Smooth muscle cell (in vitro differentiated cells): ENCODE measurements at regions not wholly inside any gene's neighbourhood (a gene's known extent, or its start where the extent isn't known, plus 50 kb on each side); places are given as distances from the start of the nearest gene placed in this dataset.
"Not testable (repeated sequence)": the region's sequence is repeated elsewhere in the genome, so short reads cannot be mapped to it uniquely, and the experiment has no call there.

Experiments
- DNase-seq: peaks from one replicate; lab custom pipeline; 2025; ENCODE audit not compliant: unreplicated experiment; lab: John Stamatoyannopoulos, UW
- H2AFZ ChIP-seq: fragments of 200-600 bp; sonication (generic); 2 replicates; pipeline ENCODE4 v1.6.0; 2016; ENCODE audit warnings: antibody characterized with exemption, low read depth, mild to moderate bottlenecking
- H3F3A ChIP-seq: fragments of 200-600 bp; sonication (generic); 2 replicates; pipeline ENCODE4 v1.6.0; 2017; ENCODE audit warnings: antibody characterized with exemption, low read depth
- H3K27ac ChIP-seq: fragments of 200-600 bp; sonication (generic); 2 replicates; pipeline ENCODE4 v1.5.1; 2016; ENCODE audit warnings: low read depth, mild to moderate bottlenecking
- H3K27me3 ChIP-seq: fragments of 200-600 bp; sonication (generic); 2 replicates; pipeline ENCODE4 v1.6.1; 2016; ENCODE audit warnings: low read depth, mild to moderate bottlenecking
- H3K36me3 ChIP-seq: fragments of 200-600 bp; sonication (generic); 2 replicates; pipeline ENCODE4 v1.5.1; 2016; ENCODE audit warnings: low read depth
- H3K4me1 ChIP-seq: fragments of 200-600 bp; sonication (generic); 2 replicates; pipeline ENCODE4 v1.5.1; 2016; ENCODE audit warnings: low read depth
- H3K4me2 ChIP-seq: fragments of 200-600 bp; sonication (generic); 2 replicates; pipeline ENCODE4 v1.6.0; 2016; ENCODE audit warnings: mild to moderate bottlenecking
- H3K4me3 ChIP-seq: fragments of 200-600 bp; sonication (generic); 2 replicates; pipeline ENCODE4 v1.5.1; 2016; ENCODE audit warnings: mild to moderate bottlenecking
- H3K79me2 ChIP-seq: fragments of 200-600 bp; sonication (generic); 2 replicates; pipeline ENCODE4 v1.6.0; 2016; ENCODE audit warnings: low read depth, mild to moderate bottlenecking
- H3K9ac ChIP-seq: fragments of 200-600 bp; sonication (generic); 2 replicates; pipeline ENCODE4 v1.6.0; 2016; ENCODE audit warnings: low read depth
- H3K9me3 ChIP-seq: fragments of 200-600 bp; sonication (generic); replicated peaks from 2 replicates; pipeline ENCODE4 v1.5.1; 2016; ENCODE audit warnings: low read depth
- H4K20me1 ChIP-seq: fragments of 200-600 bp; sonication (generic); 2 replicates; pipeline ENCODE4 v1.6.0; 2016; ENCODE audit warnings: low read depth
- WGBS: methylation state at CpG from one replicate; pipeline ENCODE4 v1.1.7; 2016; ENCODE audit warnings: low lambda C conversion rate; 5-methylcytosine and 5-hydroxymethylcytosine counted together
- TF ChIP-seq, protein P1 (sequence below): fragments of 200-600 bp; sonication (generic); IDR thresholded peaks from 2 replicates; pipeline ENCODE4 v1.5.1; 2017; ENCODE audit warnings: borderline replicate concordance, mild to moderate bottlenecking, antibody characterized with exemption; ENCODE audit not compliant: insufficient read depth, poor library complexity, severe bottlenecking

DNA sequence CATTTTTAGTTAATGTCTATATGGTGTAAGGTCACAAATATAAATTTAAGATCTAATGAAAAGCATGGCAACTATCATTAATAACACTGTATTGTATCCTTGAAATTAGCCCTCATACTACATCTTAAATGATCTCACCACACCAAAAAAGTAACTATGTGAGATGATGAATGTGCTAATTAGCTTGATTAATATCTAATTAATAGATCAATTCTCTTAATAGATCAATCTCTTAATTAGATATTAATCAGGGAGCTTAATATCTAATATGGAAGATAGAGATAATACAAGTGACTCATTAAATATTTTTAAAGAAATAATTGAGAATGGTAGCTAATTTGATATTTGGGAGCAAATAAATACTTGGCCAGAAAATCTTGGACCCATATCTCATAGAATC, 178.5 kb upstream of the FAT3 start:
- H3K4me2 ChIP-seq, result no peak overlapping the region
- H4K20me1 ChIP-seq, result no peaks in the 10 kb centered on the region
- H3K27ac ChIP-seq, result no peak overlapping the region
- H3K4me1 ChIP-seq, result no peaks in the 10 kb centered on the region
- DNase-seq, result no peak
- H2AFZ ChIP-seq, result no peak overlapping the region
- H3K36me3 ChIP-seq, result no peaks in the 10 kb centered on the region
- TF ChIP-seq, protein P1, sequence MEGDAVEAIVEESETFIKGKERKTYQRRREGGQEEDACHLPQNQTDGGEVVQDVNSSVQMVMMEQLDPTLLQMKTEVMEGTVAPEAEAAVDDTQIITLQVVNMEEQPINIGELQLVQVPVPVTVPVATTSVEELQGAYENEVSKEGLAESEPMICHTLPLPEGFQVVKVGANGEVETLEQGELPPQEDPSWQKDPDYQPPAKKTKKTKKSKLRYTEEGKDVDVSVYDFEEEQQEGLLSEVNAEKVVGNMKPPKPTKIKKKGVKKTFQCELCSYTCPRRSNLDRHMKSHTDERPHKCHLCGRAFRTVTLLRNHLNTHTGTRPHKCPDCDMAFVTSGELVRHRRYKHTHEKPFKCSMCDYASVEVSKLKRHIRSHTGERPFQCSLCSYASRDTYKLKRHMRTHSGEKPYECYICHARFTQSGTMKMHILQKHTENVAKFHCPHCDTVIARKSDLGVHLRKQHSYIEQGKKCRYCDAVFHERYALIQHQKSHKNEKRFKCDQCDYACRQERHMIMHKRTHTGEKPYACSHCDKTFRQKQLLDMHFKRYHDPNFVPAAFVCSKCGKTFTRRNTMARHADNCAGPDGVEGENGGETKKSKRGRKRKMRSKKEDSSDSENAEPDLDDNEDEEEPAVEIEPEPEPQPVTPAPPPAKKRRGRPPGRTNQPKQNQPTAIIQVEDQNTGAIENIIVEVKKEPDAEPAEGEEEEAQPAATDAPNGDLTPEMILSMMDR, result no peak
- no peak overlapping the region for H3K4me3 ChIP-seq
- H3F3A ChIP-seq, result no peaks in the 10 kb centered on the region
- H3K27me3 ChIP-seq, result no peaks in the 10 kb centered on the region
- no peak overlapping the region for H3K9ac ChIP-seq
- H3K79me2 ChIP-seq, result no peaks in the 10 kb centered on the region
- H3K9me3 ChIP-seq, result no peaks in the 10 kb centered on the region

DNA sequence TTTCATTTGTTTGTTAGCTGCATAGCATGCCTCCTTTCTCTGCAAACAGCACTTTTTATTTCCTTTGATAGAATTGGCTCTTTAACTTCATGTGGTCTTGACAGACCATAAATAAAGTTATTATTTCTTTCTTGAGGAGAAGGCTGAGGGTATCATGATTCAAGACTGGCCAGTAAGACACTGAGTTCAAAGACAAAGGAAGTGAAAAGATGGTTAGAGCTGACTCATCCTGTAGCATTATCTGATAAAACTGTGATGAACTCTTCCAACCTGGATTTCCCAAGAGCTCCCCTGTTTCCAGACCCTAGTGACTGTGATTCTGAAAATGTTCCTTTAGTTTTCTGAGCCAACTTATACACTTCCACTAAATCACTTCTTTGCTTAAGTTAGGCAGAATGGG, 179.3 kb upstream of the FAT3 start:
- Histone ChIP-seq H4K20me1 (no peaks in the 10 kb centered on the region), H3F3A (no peaks in the 10 kb centered on the region), H3K4me3 (no peak overlapping the region), H3K4me1 (no peaks in the 10 kb centered on the region), H3K27me3 (no peaks in the 10 kb centered on the region), H3K9ac (no peak overlapping the region), H3K79me2 (no peaks in the 10 kb centered on the region), H3K36me3 (no peaks in the 10 kb centered on the region), H3K27ac (no peak overlapping the region), H3K9me3 (no peaks in the 10 kb centered on the region), H3K4me2 (no peak overlapping the region), H2AFZ (no peak overlapping the region)
- DNase-seq, result no peak
- TF ChIP-seq, protein P1, result no peak

DNA sequence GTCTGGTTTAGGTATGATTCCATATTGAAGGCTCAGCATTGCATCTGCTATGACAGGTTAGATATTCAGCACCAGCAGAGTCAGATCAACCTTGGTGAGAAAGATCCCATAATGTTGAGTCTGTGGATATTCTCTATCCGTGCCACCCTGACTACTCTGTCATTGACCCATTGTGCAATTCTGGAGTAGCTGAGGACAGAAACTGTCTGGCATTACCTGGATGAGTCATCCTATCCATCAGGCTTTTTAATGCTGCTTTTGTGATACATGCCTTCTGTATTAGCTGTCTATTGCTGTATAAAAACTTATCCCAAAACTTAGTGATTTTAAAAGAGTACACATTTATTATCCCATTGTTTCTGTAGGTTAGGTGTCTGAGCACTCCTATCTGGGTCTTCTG, 189.1 kb upstream of the FAT3 start:
- H3K4me3 ChIP-seq, result no peak overlapping the region
- H3K4me1 ChIP-seq, result no peaks in the 10 kb centered on the region
- H3K79me2 ChIP-seq, result no peaks in the 10 kb centered on the region
- WGBS, result 80% methylated on average over 1 of the region's 1 CpG
- no peaks in the 10 kb centered on the region for H3F3A ChIP-seq
- TF ChIP-seq, protein P1, result no peak
- no peaks in the 10 kb centered on the region for H3K36me3 ChIP-seq
- H3K9ac ChIP-seq, result no peak overlapping the region
- H4K20me1 ChIP-seq, result no peaks in the 10 kb centered on the region
- no peak overlapping the region for H3K4me2 ChIP-seq
- no peak overlapping the region for H2AFZ ChIP-seq
- no peak overlapping the region for H3K27ac ChIP-seq
- no peak for DNase-seq
- H3K9me3 ChIP-seq, result no peaks in the 10 kb centered on the region
- no peaks in the 10 kb centered on the region for H3K27me3 ChIP-seq

DNA sequence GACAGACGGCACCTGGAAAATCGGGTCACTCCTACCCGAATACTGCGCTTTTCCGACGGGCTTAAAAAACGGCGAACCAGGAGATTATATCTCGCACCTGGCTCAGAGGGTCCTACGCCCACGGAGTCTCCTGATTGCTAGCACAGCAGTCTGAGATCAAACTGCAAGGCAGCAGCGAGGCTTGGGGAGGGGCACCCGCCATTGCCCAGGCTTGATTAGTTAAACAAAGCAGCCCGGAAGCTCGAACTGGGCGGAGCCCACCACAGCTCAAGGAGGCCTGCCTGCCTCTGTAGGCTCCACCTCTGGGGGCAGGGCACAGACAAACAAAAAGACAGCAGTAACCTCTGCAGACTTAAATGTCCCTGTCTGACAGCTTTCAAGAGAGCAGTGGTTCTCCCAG, 197.5 kb upstream of the FAT3 start:
- H3K4me1 ChIP-seq, H3K27ac ChIP-seq, H3K27me3 ChIP-seq, H3K36me3 ChIP-seq, H3K9me3 ChIP-seq, DNase-seq, H3F3A ChIP-seq, H3K79me2 ChIP-seq, H4K20me1 ChIP-seq, H2AFZ ChIP-seq, H3K9ac ChIP-seq: not testable (repeated sequence)
- H3K4me3 ChIP-seq, result peak overlapping the region; percentile 30
- H3K4me2 ChIP-seq, result peak overlapping the region; percentile 54
- WGBS, result 61% methylated on average over 16 of the region's 16 CpGs
